ENCODE measurements at regions not wholly inside any gene's neighbourhood (a gene's known extent, or its start where the extent isn't known, plus 50 kb on each side); places are given as distances from the start of the nearest gene placed in this dataset.
"Not testable (repeated sequence)": the region's sequence is repeated elsewhere in the genome, so short reads cannot be mapped to it uniquely, and the experiment has no call there.

- no peak for DNase-seq (ENCODE audit: low read depth)
- no peak overlapping the region for H3K4me3 ChIP-seq (ENCODE audit: low read depth, low read length)
- no peak for TF ChIP-seq CTCF (IDR thresholded peaks at IDR 0.05; ENCODE audit: insufficient read depth, low read depth, low read length)
Observed at GRCh38 chr3:178336336-178336735, 199.9 kb upstream of the KCNMB2 start.

GRCh38 chr3:178340506-178340905 lies 195.7 kb upstream of the KCNMB2 start:
- no peak for TF ChIP-seq CTCF (IDR thresholded peaks at IDR 0.05; ENCODE audit: insufficient read depth, low read depth, low read length)
- DNase-seq (ENCODE audit: low read depth), result no peak
- H3K4me3 ChIP-seq (ENCODE audit: low read depth, low read length), result no peak overlapping the region

- DNase-seq (ENCODE audit: low read depth), result no peak
- H3K4me3 ChIP-seq (ENCODE audit: low read depth, low read length), result no peak overlapping the region
- no peak for TF ChIP-seq CTCF (IDR thresholded peaks at IDR 0.05; ENCODE audit: insufficient read depth, low read depth, low read length)
Observed at GRCh38 chr3:178341636-178342035, 194.6 kb upstream of the KCNMB2 start.

GRCh38 chr3:178342111-178342510 lies 194.1 kb upstream of the KCNMB2 start:
- DNase-seq (ENCODE audit: low read depth), result no peak

GRCh38 chr3:178343433-178344038 lies 192.7 kb upstream of the KCNMB2 start:
- no peak for DNase-seq (ENCODE audit: low read depth)
- TF ChIP-seq CTCF (IDR thresholded peaks at IDR 0.05; ENCODE audit: insufficient read depth, low read depth, low read length), result no peak
- no peak overlapping the region for H3K4me3 ChIP-seq (ENCODE audit: low read depth, low read length)

More at GRCh38 chr3:178342111-178342510, 194.1 kb upstream of the KCNMB2 start:
- no peak for TF ChIP-seq CTCF (IDR thresholded peaks at IDR 0.05; ENCODE audit: insufficient read depth, low read depth, low read length)
- H3K4me3 ChIP-seq (ENCODE audit: low read depth, low read length), result no peak overlapping the region

- no peak for DNase-seq (ENCODE audit: low read depth)
- no peak for TF ChIP-seq CTCF (IDR thresholded peaks at IDR 0.05; ENCODE audit: insufficient read depth, low read depth, low read length)
Observed at GRCh38 chr3:178345944-178346343, 190.3 kb upstream of the KCNMB2 start.

GRCh38 chr3:178348561-178349217 lies 187.5 kb upstream of the KCNMB2 start:
- not testable (repeated sequence) for DNase-seq (ENCODE audit: low read depth)

More at GRCh38 chr3:178345944-178346343, 190.3 kb upstream of the KCNMB2 start:
- no peak overlapping the region for H3K4me3 ChIP-seq (ENCODE audit: low read depth, low read length)

GRCh38 chr3:178349218-178349596 lies 187.0 kb upstream of the KCNMB2 start:
- DNase-seq (ENCODE audit: low read depth); H3K4me3 ChIP-seq (ENCODE audit: low read depth, low read length): not testable (repeated sequence)

More at GRCh38 chr3:178348561-178349217, 187.5 kb upstream of the KCNMB2 start:
- not testable (repeated sequence) for H3K4me3 ChIP-seq (ENCODE audit: low read depth, low read length)
